Activated CD4-positive, alpha-beta T cell treated with anti-CD3 and anti-CD28 coated beads, Interleukin-2, amount 10 ng/mL, durations not matched to agents 24 days and 14 days (primary cell): ENCODE measurements at regions not wholly inside any gene's neighbourhood (a gene's known extent, or its start where the extent isn't known, plus 50 kb on each side); places are given as distances from the start of the nearest gene placed in this dataset.

Experiments used
- DNase-seq: peaks from one replicate; pipeline ENCODE4 v3.0.0; 2022
- H3K27ac Mint-ChIP-seq: one replicate; pipeline ENCODE4 v1.8.0; 2022; ENCODE audit warnings: mild to moderate bottlenecking, mixed read lengths
- H3K27me3 Mint-ChIP-seq: one replicate; pipeline ENCODE4 v1.8.0; 2022; ENCODE audit warnings: mixed read lengths
- H3K36me3 Mint-ChIP-seq: one replicate; pipeline ENCODE4 v1.8.0; 2022; ENCODE audit warnings: low read depth, mild to moderate bottlenecking, mixed read lengths
- H3K4me1 Mint-ChIP-seq: one replicate; pipeline ENCODE4 v1.8.0; 2021; ENCODE audit warnings: mixed read lengths
- H3K4me3 Mint-ChIP-seq: one replicate; pipeline ENCODE4 v1.8.0; 2022; ENCODE audit warnings: mild to moderate bottlenecking, moderate library complexity, mixed read lengths
- H3K9me3 Mint-ChIP-seq: one replicate; pipeline ENCODE4 v1.8.0; 2021; ENCODE audit warnings: mixed read lengths
- intact Hi-C: fragments of 100-400 bp; cut with micrococcal nuclease; formaldehyde crosslinking; loops from one replicate; pipeline ENCODE4 v1.15.1; 2023

GRCh38 chr4:181140037-181140603 lies 1103.1 kb upstream of the TENM3 start:
- Mint-ChIP-seq H3K27ac (no peak overlapping the region), H3K27me3 (no peaks in the 10 kb centered on the region), H3K9me3 (no peaks in the 10 kb centered on the region), H3K4me1 (no peaks in the 10 kb centered on the region), H3K4me3 (no peak overlapping the region), H3K36me3 (no peaks in the 10 kb centered on the region)
- peak; percentile 4 for DNase-seq
- intact Hi-C loops, result loop anchor here (5.0 kb wide), 2 partner anchors 1667 to 1787 kb away; no protein-coding TSS in a partner anchor

- intact Hi-C loops, result loop anchor here (1.0 to 5.0 kb wide), 3 partner anchors 385 to 1784 kb away; no protein-coding TSS in a partner anchor
- H3K4me3 Mint-ChIP-seq, result no peak overlapping the region
- no peak overlapping the region for H3K27ac Mint-ChIP-seq
- peak; percentile 88 for DNase-seq
- no peaks in the 10 kb centered on the region for H3K4me1 Mint-ChIP-seq
- H3K9me3 Mint-ChIP-seq, result no peaks in the 10 kb centered on the region
- no peaks in the 10 kb centered on the region for H3K36me3 Mint-ChIP-seq
- H3K27me3 Mint-ChIP-seq, result no peaks in the 10 kb centered on the region
These were observed 1099.8 kb upstream of the TENM3 start for GRCh38 chr4:181143250-181143854.

- Mint-ChIP-seq H3K27ac (no peak overlapping the region), H3K9me3 (no peaks in the 10 kb centered on the region), H3K4me3 (no peak overlapping the region), H3K27me3 (no peaks in the 10 kb centered on the region), H3K4me1 (no peaks in the 10 kb centered on the region), H3K36me3 (no peaks in the 10 kb centered on the region)
- DNase-seq, result no peak
- intact Hi-C loops, result no loop called here
These were observed 1097.2 kb upstream of the TENM3 start for GRCh38 chr4:181146051-181146450.

GRCh38 chr4:181147416-181147951 lies 1095.7 kb upstream of the TENM3 start:
- no peak overlapping the region for H3K27ac Mint-ChIP-seq
- no peaks in the 10 kb centered on the region for H3K4me1 Mint-ChIP-seq
- H3K9me3 Mint-ChIP-seq, result no peaks in the 10 kb centered on the region
- intact Hi-C loops, result no loop called here
- H3K27me3 Mint-ChIP-seq, result no peaks in the 10 kb centered on the region
- DNase-seq, result no peak
- no peak overlapping the region for H3K4me3 Mint-ChIP-seq
- H3K36me3 Mint-ChIP-seq, result no peaks in the 10 kb centered on the region

- no peak overlapping the region for H3K27ac Mint-ChIP-seq
- H3K4me1 Mint-ChIP-seq, result no peaks in the 10 kb centered on the region
- no peak for DNase-seq
- no peak overlapping the region for H3K4me3 Mint-ChIP-seq
- intact Hi-C loops, result no loop called here
- H3K27me3 Mint-ChIP-seq, result no peaks in the 10 kb centered on the region
- H3K9me3 Mint-ChIP-seq, result no peaks in the 10 kb centered on the region
- no peaks in the 10 kb centered on the region for H3K36me3 Mint-ChIP-seq
These were observed 1094.7 kb upstream of the TENM3 start for GRCh38 chr4:181148470-181148869.

GRCh38 chr4:181150191-181150590 lies 1093.0 kb upstream of the TENM3 start:
- H3K27ac Mint-ChIP-seq, result no peak overlapping the region

GRCh38 chr4:181151856-181152255 lies 1091.3 kb upstream of the TENM3 start:
- Mint-ChIP-seq H3K9me3 (no peaks in the 10 kb centered on the region), H3K36me3 (no peaks in the 10 kb centered on the region), H3K27ac (no peak overlapping the region), H3K27me3 (no peaks in the 10 kb centered on the region), H3K4me1 (no peaks in the 10 kb centered on the region), H3K4me3 (no peak overlapping the region)
- intact Hi-C loops, result no loop called here
- no peak for DNase-seq

More at GRCh38 chr4:181150191-181150590, 1093.0 kb upstream of the TENM3 start:
- intact Hi-C loops, result no loop called here
- H3K36me3 Mint-ChIP-seq, result no peaks in the 10 kb centered on the region
- DNase-seq, result no peak
- no peaks in the 10 kb centered on the region for H3K4me1 Mint-ChIP-seq
- H3K9me3 Mint-ChIP-seq, result no peaks in the 10 kb centered on the region
- H3K27me3 Mint-ChIP-seq, result no peaks in the 10 kb centered on the region
- no peak overlapping the region for H3K4me3 Mint-ChIP-seq

GRCh38 chr4:181157647-181158046 lies 1085.6 kb upstream of the TENM3 start:
- DNase-seq, result no peak
- no peaks in the 10 kb centered on the region for H3K27me3 Mint-ChIP-seq

GRCh38 chr4:181158971-181159370 lies 1084.2 kb upstream of the TENM3 start:
- H3K36me3 Mint-ChIP-seq, result no peaks in the 10 kb centered on the region
- H3K27me3 Mint-ChIP-seq, result no peaks in the 10 kb centered on the region
- H3K9me3 Mint-ChIP-seq, result no peaks in the 10 kb centered on the region
- H3K4me3 Mint-ChIP-seq, result no peak overlapping the region
- H3K4me1 Mint-ChIP-seq, result no peaks in the 10 kb centered on the region
- H3K27ac Mint-ChIP-seq, result no peak overlapping the region
- intact Hi-C loops, result no loop called here
- DNase-seq, result no peak

More at GRCh38 chr4:181157647-181158046, 1085.6 kb upstream of the TENM3 start:
- Mint-ChIP-seq H3K27ac (no peak overlapping the region), H3K9me3 (no peaks in the 10 kb centered on the region), H3K36me3 (no peaks in the 10 kb centered on the region), H3K4me3 (no peak overlapping the region), H3K4me1 (no peaks in the 10 kb centered on the region)
- intact Hi-C loops, result no loop called here

GRCh38 chr4:181161669-181162068 lies 1081.5 kb upstream of the TENM3 start:
- Mint-ChIP-seq H3K27me3 (no peaks in the 10 kb centered on the region), H3K27ac (no peak overlapping the region), H3K9me3 (no peaks in the 10 kb centered on the region), H3K4me3 (no peak overlapping the region), H3K36me3 (no peaks in the 10 kb centered on the region), H3K4me1 (no peaks in the 10 kb centered on the region)
- intact Hi-C loops, result no loop called here
- no peak for DNase-seq

- Mint-ChIP-seq H3K9me3 (no peaks in the 10 kb centered on the region), H3K27ac (no peak overlapping the region), H3K4me1 (no peaks in the 10 kb centered on the region), H3K36me3 (no peaks in the 10 kb centered on the region), H3K4me3 (no peak overlapping the region), H3K27me3 (no peaks in the 10 kb centered on the region)
- DNase-seq, result no peak
- intact Hi-C loops, result no loop called here
These were observed 1080.9 kb upstream of the TENM3 start for GRCh38 chr4:181162266-181162665.

- H3K27me3 Mint-ChIP-seq, result no peaks in the 10 kb centered on the region
- H3K9me3 Mint-ChIP-seq, result no peaks in the 10 kb centered on the region
- intact Hi-C loops, result no loop called here
- no peak for DNase-seq
- no peak overlapping the region for H3K27ac Mint-ChIP-seq
- H3K4me3 Mint-ChIP-seq, result no peak overlapping the region
- no peaks in the 10 kb centered on the region for H3K4me1 Mint-ChIP-seq
- no peaks in the 10 kb centered on the region for H3K36me3 Mint-ChIP-seq
These were observed 1080.5 kb upstream of the TENM3 start for GRCh38 chr4:181162676-181163075.

- DNase-seq, result no peak
- intact Hi-C loops, result no loop called here
- H3K27me3 Mint-ChIP-seq, result no peaks in the 10 kb centered on the region
- no peaks in the 10 kb centered on the region for H3K4me1 Mint-ChIP-seq
- no peak overlapping the region for H3K27ac Mint-ChIP-seq
- no peaks in the 10 kb centered on the region for H3K9me3 Mint-ChIP-seq
- H3K36me3 Mint-ChIP-seq, result no peaks in the 10 kb centered on the region
- H3K4me3 Mint-ChIP-seq, result no peak overlapping the region
These were observed 1076.3 kb upstream of the TENM3 start for GRCh38 chr4:181166742-181167399.

- intact Hi-C loops, result no loop called here
- Mint-ChIP-seq H3K27me3 (no peaks in the 10 kb centered on the region), H3K9me3 (no peaks in the 10 kb centered on the region), H3K36me3 (no peaks in the 10 kb centered on the region), H3K4me3 (no peak overlapping the region), H3K4me1 (no peaks in the 10 kb centered on the region), H3K27ac (no peak overlapping the region)
- DNase-seq, result no peak
These were observed 1075.0 kb upstream of the TENM3 start for GRCh38 chr4:181168011-181168805.
